HG03342 (cell line): ENCODE measurements at regions not wholly inside any gene's neighbourhood (a gene's known extent, or its start where the extent isn't known, plus 50 kb on each side); places are given as distances from the start of the nearest gene placed in this dataset.

ENCODE experiments used
- ATAC-seq: cut with Tn5 transposase; IDR thresholded peaks from one replicate; pipeline ENCODE4 v1.9.1; 2021; ENCODE audit warnings: mild to moderate bottlenecking, moderate library complexity; ENCODE audit not compliant: unreplicated experiment

DNA sequence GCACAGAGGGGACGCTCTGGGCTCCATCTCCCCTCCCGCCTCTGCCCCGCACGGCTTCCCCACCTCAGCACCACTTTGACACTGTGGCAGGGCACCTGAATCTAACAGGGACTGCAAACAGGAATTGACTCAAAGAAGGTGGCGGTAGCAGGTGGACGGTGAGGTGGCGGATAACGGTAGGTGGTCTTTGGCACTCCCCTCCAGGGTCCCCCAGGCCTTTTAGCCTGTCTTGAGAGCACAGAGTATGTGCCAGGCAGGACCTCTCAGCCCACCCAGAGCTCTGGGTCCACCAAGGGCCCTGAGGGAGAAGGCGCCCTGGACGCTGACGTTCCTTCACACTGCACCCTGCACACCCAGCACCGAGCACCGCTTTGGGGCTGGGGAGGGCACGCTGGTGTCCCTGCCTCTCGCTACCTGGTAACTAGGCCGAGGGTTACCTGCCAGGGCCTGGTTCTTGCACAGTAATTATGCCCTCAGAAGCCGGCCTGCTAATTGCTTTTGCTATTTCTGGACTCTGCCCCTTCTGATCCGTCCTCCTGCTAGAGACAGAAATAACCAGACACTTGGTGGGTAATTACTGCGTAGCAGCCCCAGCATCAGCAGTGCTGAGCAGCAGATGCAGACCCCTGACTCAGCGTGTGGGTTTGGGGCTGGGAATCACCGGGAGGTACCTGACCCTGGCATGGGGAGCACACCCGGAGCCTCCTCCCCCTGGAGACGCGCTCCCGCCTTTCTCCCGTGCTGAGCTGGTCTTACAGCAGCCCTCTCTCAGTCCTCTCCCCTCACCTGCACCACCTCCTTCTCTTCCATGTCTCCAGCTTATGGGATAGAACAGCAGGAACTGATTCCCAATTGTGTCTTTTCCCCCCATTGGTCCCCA, 103.3 kb upstream of the B3GAT1 start:
- ATAC-seq = no peak

DNA sequence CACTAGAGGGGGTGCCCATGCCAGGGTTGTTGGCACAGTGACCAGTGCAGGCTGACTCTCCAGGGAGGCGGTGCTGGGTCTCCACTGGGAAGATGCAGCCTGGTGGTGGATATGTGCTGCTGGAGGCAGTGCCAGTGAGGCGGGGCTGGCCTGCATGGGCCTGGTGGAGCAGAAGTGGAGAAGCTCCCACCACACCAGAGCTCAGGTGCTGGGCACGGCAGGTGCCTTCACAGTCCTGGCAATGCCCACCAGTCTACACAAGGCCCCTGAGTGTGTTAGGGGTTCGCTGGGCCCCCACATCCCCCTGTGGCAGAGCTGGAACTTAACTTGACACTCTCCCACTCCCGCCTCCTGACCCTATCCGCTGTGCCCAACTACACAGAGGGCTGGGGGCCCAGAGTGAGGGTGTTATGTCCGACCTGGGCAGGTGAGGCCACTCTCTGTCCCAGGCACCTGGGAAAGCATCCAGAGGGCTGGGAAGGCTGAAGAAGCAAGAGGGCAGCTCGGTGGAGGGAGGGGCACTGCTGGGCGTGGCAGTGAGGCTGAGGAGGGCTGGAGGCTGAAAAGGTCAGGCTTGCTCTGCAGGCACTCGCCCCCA, 102.4 kb upstream of the B3GAT1 start:
- no peak for ATAC-seq

- no peak for ATAC-seq
These were observed 101.6 kb upstream of the B3GAT1 start for GRCh38 chr11:134513585-134514120.

- ATAC-seq = no peak
These were observed 100.8 kb upstream of the B3GAT1 start for GRCh38 chr11:134512571-134513538.

- no peak for ATAC-seq
These were observed 100.0 kb upstream of the B3GAT1 start for GRCh38 chr11:134512061-134512460.

- ATAC-seq = no peak
These were observed 99.2 kb upstream of the B3GAT1 start for GRCh38 chr11:134511255-134511654.

DNA sequence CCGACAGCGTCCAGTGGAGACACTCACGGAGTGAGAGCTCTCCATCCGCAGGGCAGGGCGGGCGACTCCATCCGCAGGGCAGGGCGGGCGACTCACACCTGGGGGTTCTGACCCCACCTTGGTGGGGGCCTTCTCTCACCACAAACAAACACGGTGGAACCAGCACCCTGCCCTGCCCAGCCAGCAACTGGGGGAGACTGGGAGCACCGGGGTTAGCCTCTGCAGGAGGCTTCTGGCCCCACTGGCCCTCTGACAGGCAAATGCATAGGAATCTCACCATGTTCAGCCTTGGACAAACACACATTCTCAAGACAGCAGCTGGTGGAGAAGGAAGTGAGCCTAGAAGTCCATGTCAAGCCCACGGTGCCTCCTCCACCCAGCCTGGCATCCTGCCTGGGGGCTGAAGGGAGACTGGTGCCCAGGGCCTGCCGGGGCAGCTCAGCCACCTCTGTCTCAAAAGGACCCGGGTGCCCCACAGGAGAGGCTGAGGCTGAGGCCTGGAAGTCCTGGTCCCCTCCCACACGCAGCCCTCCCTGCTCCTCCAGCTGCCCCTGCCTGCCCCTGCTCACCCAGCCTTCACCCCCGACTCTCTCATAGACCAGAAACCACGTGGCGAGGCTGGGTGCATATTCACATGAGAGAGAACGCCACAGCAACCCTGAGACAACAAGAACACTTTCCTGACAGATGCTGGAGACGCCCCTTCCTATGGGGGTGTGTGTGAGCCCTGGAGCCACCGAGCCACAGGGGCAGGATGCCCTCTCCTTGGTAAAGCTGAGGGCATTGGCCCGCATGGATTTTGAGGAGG, 98.4 kb upstream of the B3GAT1 start:
- no peak for ATAC-seq

DNA sequence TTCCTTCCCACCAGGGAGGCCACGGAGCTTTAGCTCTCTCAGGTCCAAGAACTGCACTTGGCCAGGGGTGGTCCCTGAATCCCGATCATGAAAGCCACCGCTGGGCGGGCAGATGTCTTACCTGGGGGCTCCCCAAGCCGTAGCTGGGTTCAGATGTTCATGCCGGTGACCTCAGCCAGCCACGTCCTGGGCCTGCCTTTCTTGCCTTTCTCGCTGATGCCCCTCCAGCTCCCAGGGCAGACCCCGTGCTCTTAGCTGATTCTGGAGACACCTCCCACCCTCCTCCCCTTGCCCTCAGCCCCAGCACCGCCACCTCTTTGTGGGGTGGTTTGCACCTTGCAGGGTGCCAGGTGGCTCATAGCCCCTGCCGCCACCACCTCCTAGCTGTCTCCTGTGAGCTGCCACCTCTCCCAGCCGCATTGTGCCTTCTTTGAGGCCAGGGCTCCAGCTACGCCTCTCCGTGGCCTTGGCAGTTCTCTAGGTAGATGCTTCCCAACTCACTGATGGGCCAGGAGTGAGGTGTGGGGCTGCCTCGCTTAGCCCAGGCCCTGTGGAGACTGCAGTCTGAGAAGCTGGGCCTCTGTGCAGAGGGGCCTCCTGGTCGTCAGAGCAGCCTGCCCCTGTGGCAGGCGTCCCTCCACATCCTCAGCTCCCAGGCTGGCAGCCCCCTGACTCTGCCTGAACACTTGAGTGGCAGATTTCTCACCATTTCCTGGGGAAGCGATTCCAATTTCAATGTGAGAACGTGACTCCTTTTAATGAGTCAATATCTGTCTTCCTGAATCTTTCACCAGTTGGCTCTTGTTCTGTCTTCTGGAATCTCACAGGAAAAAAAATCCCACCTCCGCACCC, 97.6 kb upstream of the B3GAT1 start:
- no peak for ATAC-seq

DNA sequence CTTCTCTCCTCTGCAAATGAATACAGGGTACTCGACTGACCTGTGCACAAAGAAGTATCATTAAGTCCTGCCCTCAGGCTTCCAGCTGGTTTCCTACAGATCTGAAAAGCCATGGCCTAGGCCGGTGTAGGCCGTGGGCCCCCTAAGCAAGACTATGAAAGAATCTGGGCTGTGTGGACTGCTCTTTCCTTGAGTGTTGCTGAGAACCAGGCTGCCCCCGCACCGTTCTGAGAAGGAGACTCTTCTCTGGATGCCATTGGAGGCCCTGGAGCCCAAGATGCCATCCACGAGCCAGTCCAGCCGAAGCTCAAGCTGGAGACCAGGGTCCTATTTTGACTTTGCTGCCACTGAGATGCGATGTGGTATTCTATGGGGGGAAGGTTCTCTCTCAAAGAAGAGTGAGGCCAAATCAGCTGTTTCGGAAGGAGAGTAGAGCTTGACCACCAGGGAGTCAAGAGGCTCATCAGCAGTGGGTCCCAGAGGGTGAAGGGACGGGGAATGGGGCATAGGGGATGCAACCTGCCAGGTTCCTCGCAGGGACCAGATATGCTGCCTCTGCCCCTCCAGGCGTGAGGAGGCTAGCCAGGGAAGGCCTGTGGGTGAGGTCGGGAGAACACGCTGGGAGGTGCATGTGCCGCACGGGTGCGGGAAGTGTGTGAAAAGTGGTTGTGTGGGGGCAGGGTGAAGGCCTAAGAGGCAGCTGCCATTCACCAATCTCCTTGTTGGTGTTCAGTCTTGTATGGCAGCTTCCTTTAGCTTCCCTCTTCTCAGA, 96.4 kb upstream of the B3GAT1 start:
- no peak for ATAC-seq

- no peak for ATAC-seq
These were observed 94.0 kb upstream of the B3GAT1 start for GRCh38 chr11:134506046-134506445.

- no peak for ATAC-seq
These were observed 93.1 kb upstream of the B3GAT1 start for GRCh38 chr11:134505125-134505524.

DNA sequence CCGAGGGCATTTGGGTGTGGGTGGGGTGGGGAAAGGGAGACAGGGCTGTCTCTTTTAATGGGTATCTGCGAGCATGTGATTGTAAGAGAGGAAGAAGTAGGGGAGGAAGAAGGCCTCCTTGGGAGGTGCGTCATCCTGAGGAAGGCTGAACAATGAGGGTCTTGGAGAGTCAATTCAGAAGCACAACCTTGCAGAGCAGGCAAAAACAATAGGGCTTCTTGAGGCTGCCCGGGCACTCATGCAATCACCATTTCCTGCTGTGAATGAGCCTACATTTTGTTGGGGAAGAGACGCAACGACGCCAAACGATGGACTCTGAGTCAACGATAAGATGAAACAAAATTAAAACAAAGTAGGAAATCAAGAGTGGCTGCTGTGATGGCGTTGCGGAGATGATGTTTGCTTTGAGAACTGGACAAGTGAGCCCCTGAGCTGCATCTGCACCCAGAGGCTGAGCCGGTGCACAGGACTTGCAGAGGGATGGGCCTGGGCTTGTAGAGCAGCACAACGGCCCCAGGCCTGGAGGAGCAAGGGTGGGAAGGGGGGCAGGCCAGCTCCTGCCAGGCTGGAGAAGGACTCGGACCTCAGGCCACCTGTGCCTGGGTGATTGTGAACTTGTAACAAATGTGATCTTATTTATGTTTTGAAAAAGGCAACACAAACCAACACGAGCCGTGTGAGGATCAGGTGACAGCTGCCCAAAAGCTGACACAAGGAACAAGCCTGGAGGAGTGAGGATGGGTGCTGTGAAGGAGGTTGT, 92.3 kb upstream of the B3GAT1 start:
- no peak for ATAC-seq

DNA sequence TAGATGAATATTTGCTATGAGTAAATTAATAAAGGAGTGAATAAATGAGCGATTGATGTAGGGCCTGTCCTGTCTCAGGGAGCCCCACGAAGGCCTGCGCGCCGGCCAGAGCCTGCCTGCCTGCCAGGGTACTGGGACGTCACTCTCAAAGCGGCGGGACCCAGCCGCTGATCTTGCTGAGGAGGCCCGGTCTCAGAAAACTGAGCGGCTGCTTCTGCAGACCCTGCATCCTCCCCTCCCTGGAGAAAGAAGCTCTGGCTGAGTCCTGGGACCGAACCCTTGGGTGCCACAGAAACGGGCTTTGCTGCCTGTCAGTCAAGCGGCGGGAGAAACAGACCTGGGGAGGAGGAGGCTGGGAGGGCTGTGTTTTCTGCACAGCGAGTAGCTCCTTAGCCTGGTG, 91.6 kb upstream of the B3GAT1 start:
- ATAC-seq = no peak

DNA sequence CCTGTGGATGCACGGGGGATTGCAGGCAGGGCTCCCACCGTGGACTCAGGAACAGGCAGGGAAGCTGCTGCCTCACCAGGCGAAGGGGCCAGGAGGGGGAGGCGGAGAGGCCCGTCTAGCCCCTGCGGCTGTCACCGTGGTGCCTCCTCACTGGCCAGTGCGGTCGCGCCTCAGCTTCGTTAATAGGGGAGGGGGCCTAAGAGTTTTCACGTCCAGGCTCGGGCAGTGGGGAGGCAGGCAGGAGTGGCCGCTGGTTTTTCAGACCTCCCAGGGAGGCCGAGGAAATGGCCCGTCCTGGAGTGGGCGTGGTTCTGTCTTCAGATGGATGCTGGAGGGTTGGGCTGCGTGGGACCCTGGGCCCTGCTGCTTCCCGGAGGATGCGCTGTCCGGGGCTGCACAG, 91.1 kb upstream of the B3GAT1 start:
- ATAC-seq = no peak

DNA sequence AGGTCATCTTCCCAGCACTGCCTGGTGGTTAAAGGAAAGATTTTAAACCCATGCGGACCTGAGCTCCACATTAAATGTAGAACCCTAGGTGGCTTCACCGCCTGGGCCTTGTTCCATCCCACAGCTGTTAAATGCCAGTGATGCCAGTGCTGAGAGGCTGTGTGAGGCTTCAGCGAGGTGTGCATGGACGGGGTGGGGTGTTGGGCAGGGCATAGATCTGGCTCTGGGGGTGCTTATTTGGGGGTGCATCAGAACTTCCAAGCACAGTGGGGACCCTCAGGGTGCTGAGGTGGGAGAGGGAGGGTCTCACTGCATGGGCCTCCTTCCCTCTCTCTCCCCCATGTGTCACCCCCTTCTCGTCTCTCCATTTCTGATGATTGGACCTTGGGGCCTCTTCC, 90.1 kb upstream of the B3GAT1 start:
- no peak for ATAC-seq

DNA sequence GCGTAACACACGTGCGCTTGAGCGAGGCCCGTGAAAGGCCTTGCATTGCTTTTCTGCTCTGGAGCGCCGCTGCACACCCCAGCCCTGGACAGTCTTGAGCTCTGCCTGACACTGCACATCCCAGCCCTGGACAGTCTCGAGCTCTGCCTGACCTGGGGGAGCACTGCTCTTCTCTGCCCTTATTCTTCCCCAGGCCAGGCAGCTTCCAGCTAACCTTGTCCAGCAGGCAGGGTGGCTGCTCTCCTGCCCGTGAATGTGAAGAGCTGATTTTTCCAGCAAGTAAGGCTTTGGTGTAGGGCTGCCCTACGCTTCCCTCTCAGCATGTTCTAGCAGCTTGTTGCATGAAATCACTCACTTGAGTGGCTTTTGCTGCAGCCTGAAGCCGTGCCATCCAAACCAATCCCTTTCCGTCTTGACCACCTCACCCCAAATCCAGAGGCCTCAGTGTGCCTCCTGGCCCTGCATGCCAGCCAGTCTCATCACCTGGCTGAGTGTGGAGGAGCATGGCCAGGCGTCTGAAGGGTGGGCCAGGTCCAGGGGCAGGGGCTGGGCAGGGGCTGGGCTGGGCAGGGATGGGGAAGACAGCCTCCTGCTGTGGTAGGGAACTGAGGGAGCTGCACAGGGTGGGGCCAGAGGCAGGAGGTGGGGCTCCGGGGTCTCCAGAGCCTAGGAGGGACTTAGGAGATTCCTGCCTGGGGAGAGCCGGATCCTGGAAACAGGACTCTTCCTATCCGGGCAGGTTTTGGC, 89.5 kb upstream of the B3GAT1 start:
- ATAC-seq = no peak

- no peak for ATAC-seq
These were observed 88.6 kb upstream of the B3GAT1 start for GRCh38 chr11:134500621-134501020.
